HG03432 (cell line): ENCODE measurements at regions not wholly inside any gene's neighbourhood (a gene's known extent, or its start where the extent isn't known, plus 50 kb on each side); places are given as distances from the start of the nearest gene placed in this dataset.
"Not testable (repeated sequence)": the region's sequence is repeated elsewhere in the genome, so short reads cannot be mapped to it uniquely, and the experiment has no call there.

Source experiments
- ATAC-seq: cut with Tn5 transposase; IDR thresholded peaks from one replicate; pipeline ENCODE4 v1.9.1; 2021; ENCODE audit warnings: mild to moderate bottlenecking, moderate library complexity; ENCODE audit not compliant: unreplicated experiment

- ATAC-seq: no peak
Measured at GRCh38 chr6:6412221-6412620, 91.8 kb upstream of the F13A1 start.

GRCh38 chr6:6412700-6413099, 92.2 kb upstream of the F13A1 start:
- ATAC-seq: no peak

DNA sequence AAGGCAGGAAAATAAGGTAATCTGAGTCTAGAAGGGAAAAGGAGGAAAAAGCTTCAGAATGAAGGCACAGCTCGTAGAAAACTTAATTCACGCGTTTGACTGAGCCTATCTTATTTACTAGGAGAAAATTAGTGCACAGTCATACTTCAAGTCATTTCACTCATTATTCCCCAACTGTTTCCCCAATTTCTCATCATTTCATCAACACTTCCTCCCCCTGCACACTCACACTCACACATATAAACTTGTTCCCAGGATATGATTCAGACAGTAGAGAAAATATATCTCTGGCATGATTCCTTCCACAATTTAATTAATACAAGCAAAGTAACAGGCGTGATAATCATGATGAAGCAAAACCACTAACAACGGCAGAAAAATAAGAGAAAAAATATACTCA, 94.5 kb upstream of the F13A1 start:
- ATAC-seq: no peak

DNA sequence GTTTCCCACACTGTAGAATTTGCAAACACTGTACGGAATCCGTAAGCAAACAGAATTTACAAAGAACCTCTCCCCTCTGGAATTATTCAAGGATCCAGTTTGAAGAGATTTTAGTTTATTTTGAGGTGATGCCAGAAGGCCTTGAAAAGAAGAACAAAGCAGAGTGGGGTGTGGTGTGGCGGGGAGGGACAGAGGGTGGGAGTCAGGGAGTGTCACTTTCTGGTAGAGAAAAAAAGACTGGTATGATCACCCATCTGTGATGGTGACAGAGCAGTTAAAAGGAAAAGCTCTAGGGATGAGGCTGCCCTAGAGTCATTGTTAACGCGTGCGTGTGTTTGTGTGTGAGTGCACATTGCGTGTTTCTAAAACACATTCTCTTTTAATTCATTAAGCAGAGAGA, 97.0 kb upstream of the F13A1 start:
- no peak for ATAC-seq

DNA sequence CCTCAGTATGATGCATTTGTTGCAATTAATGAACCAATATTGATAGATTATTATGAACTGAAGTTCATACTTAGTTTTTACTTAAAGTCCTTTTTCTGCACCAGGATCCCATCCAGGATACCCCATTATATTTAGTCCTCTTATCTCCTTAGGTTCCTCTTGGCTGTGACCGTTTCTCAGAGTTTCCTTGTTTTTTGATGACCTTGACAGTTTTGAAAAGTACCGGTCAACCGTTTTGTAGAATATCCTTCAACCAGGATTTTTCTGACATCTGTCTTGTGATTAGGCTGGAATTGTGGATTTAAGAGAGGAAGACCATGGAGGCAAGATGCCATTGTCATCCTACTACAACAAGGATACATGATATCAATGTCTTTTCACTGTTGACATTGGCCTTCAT, 98.0 kb upstream of the F13A1 start:
- no peak for ATAC-seq

- no peak for ATAC-seq
Measured at GRCh38 chr6:6420107-6420506, 99.6 kb upstream of the F13A1 start.

DNA sequence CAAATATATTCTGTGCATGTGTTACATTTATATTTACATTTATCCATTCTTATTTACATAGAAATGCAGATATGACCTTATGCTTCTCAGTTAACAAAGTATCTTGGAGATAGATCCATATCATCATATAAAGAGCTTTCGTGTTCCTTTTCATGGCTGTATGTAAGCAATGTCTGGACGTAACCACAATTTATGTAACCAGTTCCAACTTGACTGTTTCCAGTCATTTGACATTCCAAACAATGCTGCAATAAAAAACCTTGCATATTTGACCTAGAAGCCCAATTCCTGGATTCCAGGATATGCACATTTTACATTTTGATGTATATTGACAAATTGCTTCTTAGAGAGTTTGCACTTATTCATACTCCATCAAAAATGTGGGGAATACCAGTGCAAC, 113.7 kb upstream of the F13A1 start:
- no peak for ATAC-seq

DNA sequence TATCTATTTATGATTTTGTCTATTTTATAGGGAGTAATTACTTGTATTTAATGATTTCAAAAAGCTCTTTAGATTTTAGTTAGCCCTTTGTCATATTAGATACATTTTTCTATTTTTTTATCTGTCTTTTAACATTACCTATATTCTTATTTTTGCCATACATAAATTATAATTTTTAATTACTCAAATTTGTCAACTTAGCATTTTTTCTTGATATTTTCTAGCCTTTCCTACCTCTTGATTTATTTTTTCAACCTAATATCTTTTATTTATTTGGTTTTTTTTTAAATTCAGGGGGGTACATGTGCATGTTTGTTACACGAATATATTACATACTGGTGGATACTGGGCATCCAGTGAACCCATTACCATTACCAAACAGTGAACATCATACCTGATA, 114.3 kb upstream of the F13A1 start:
- no peak for ATAC-seq

DNA sequence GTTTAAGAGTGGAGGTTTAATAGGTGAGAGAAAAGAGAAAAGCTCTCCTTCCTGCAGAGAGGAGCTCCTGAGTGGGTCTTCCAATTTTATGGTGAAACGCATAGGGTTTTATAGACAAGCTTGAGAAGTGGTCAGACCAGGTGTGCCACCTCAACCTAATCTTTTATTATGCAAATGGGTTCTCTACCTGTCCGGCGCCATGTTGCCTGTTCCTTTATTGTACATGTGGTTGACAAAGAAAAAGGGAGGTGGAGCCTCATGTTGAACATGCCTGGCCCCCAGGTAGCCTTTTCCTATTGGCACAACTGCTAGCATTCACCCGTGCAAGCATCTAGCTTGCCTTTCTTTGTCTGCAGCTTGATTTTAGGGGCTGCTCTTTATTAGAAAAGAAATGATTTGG, 115.9 kb upstream of the F13A1 start:
- ATAC-seq: no peak

GRCh38 chr6:6436946-6437345, 116.5 kb upstream of the F13A1 start:
- ATAC-seq: no peak

- ATAC-seq: no peak
Measured at GRCh38 chr6:6438286-6438685, 117.8 kb upstream of the F13A1 start.

- no peak for ATAC-seq
Measured at GRCh38 chr6:6439778-6440177, 119.3 kb upstream of the F13A1 start.

DNA sequence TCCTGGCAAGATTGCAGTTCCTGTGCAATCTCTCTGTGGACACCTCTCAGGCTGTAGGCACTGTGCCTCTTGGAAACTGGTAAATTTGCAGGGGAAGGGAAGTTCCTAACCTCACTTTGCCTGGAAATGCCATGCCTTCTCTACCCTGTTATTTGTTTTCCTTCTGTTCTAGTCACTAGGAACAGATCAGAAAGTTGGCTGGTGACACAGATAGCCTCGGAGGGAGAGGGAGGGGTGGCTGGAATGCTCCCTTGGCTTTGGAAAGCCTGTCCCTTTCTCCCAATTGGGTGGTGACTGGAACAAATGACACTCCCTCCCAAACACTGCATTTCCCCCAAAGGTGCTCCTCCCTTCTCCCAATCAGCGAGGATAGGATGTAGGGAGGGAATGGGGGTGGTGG, 131.5 kb upstream of the F13A1 start:
- no peak for ATAC-seq

DNA sequence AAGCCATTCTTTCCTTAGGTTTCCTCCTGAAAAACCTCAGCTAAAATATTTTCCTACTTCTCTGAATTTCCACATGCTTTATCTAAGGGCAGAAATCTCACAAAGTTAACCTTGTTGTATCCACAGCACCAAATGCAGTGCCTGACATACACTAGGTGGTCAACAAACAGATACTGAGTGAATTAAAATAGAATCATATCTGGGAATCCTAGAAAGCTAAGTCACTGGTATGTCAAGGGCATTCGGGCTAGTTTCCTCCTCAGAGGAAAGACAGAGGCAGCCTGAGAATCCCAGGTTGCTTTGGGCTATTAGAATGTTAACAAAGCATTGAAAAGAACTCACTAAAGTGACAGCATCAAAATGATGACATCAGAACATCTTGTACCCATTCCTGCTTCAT, 132.7 kb upstream of the F13A1 start:
- no peak for ATAC-seq

DNA sequence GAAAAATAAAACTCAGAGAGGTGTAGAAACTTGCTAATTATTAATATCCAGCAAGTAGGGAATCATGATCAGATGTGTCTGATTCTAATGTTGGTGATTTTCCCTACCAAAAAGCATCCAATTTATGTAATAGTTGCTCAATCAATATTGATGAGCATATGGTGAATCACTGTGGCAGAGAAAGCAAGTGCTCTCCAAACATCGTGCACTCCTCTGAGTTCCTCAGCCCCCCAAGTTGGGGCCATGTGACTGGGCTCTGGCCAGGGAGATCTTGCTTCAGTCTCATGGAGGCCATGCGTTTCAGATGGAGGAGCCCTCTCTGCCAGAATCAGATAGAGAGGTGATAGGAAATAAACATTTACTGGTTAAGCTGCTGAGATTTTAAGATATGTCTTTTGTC, 133.2 kb upstream of the LY86 start:
- ATAC-seq: no peak

DNA sequence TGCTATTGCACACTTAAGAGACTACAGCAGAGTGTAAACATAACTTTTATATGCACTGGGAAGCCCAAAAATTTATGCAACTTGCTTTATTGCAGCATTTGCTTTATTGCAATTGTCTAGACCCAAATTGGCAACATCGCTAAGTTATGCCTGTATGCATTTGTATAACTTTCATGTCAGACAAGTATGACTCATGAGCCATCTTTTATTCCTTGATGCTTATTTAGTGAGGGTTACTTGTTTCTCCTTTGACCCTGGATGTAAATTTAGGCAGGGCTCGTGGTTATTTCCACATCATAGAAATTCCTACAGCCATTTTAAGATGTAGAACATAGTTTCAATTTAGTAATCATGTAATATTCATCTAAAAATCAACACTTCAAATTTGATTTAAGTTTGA, 130.3 kb upstream of the LY86 start:
- ATAC-seq: no peak

GRCh38 chr6:6459963-6460362, 128.6 kb upstream of the LY86 start:
- ATAC-seq: not testable (repeated sequence)

- ATAC-seq: no peak
Measured at GRCh38 chr6:6460416-6460815, 128.1 kb upstream of the LY86 start.

- no peak for ATAC-seq
Measured at GRCh38 chr6:6461138-6461537, 127.4 kb upstream of the LY86 start.

- no peak for ATAC-seq
Measured at GRCh38 chr6:6466967-6467761, 121.4 kb upstream of the LY86 start.

GRCh38 chr6:6469074-6469473, 119.4 kb upstream of the LY86 start:
- no peak for ATAC-seq

GRCh38 chr6:6470123-6470522, 118.4 kb upstream of the LY86 start:
- ATAC-seq: no peak

DNA sequence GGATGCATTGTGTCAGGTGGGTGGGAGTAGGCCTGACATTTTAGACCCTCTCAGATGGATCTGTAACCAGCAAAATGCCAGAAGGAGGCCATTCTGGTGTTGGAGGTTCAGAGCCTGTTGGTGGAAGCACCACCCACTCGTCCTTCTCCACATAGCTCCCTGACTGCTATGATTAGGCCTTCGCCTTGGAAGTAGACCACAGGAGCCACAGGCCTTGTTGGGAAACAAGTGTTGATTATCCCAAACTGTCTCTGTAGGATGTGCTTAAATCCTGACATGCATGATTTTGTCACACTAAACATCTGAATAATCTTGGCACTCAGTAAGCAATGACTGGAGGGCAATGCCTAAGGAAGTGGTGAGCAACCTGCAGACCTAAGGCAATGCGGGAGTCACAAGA, 117.2 kb upstream of the LY86 start:
- no peak for ATAC-seq
